ELF-1 (cell line): ENCODE measurements at regions not wholly inside any gene's neighbourhood (a gene's known extent, or its start where the extent isn't known, plus 50 kb on each side); places are given as distances from the start of the nearest gene placed in this dataset.

ENCODE experiments used
- DNase-seq: peaks from one replicate; pipeline ENCODE4 v3.0.0-alpha.2; 2016; ENCODE audit warnings: low read depth, low spot score

GRCh38 chr21:27219068-27219467 is 252.2 kb upstream of the ADAMTS5 start:
- no peak for DNase-seq

DNA sequence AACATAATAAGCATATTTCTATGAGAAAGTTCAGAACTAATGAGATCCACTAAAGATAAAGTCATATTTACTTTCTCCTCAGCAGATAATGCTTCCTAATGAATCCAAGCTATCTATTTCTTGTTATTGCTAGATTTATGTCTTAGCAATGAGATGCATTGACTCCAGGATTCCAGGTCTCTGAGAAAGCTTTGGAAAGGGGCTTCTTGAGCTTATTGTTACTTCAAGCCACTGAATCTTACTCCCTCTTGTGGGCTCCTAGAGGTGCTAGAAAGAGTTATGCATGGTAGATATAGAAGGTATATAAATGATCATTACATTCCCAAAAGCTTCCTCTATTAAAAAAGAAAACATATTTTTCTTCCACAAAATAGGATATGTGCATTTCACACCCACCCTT is 246.4 kb upstream of the ADAMTS5 start:
- no peak for DNase-seq

DNA sequence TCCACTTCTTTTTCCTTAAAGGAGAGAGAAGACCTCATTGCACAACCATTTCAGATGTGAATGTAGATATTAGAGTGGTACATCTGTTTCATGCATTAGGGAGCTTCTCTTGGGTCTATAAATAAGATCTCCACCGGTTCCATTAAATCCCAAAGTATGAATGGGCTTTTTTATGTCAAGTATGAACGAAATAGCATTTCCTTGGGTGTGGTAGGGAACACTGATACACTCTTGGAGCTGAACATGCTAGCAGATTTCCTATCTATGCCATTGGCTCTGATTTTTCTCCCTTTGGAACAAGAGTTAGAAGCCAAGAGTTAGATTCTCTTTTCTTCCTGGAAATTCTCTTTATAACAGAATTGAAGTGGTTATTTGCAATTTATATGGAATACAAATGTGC is 245.6 kb upstream of the ADAMTS5 start:
- DNase-seq = no peak

DNA sequence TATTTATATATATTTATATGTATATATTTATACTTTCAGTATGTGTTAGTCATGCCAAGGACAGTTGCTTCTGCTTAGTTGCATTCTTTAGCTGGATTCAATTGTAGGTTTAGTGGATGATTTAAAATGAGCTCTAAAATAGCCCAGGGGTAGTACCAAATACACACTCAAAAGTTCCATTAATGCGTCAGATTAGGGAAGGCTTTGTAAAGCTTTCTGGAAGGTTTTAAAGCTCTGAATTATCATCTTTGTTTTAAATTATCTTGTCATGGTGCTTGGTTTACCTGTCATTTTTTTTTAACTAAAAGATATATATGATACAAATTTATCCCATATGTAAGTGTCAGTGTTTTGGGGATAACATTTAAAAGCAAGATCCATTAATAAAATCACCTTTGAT is 242.7 kb upstream of the ADAMTS5 start:
- no peak for DNase-seq

GRCh38 chr21:27206368-27206982 is 239.6 kb upstream of the ADAMTS5 start:
- DNase-seq = peak; percentile 17

- DNase-seq = no peak
Measured at GRCh38 chr21:27202301-27202700, 235.4 kb upstream of the ADAMTS5 start.

- no peak for DNase-seq
Measured at GRCh38 chr21:27201197-27201596, 234.3 kb upstream of the ADAMTS5 start.

DNA sequence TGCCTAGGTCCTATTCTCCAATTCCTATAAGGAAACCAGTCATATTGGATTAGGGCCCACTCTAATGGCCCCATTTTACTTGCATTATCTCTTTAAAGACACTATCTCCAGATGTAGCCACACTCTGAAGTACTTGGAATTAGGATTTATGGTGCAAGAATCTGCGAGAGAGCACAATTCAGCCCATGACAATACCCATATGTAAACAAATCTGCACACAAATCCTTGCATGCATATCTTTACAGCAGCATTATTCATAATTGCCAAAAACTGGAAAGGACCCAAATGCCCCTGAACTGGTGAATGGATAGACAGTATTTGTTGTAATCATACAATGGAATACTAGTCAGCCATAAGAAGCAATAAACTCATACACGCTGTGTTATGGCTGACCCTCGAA is 229.8 kb upstream of the ADAMTS5 start:
- DNase-seq = no peak

DNA sequence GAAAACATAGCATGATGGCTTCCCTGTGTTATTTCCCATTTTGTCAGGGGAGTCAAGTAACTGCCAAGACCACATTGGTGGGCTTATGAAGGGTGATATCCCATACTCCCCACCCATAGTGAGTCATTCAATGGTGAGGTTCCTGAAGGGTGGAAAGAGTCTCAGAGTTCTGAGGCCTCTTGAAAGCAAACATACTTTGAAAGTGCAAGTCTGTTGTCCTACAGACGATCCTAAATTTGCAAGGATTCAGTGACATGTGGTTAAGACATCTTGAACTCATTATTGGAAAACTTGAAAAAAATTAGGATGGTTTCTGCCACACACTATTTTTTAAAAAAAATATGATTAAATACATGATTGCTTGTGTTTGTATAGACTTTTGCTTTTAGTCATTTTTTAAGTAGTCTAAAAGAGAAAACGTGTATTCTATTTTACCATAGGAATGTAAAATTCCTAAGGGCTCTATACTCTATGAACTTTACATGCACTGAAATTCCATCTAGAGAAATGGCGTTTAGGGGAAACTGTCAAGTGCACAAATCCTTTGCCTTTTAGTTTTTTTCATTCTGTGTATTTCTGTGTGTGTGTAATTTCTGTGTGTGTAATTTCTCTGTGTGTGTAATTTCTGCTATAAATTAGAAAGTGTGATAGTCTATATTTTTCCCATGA is 225.5 kb upstream of the ADAMTS5 start:
- DNase-seq = no peak

GRCh38 chr21:27190601-27191000 is 223.7 kb upstream of the ADAMTS5 start:
- DNase-seq = no peak

DNA sequence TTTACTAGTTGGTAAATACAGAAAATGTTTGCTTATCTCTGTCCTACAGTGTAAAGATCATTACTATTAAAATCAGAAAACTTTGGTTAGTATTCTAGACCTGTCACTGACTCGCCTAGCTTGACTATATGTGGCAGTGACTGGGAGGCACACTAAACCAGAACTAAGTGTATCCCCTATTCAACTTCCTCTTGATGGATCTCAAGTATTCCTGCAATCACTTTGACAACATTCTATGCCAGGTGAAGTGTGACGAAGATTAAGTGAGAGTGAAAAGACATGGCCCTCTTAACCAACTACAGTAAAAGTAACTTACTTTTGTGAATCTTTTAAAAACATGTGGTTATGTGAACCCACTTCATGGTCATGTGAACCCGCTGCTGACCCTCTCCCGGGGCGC is 223.0 kb upstream of the ADAMTS5 start:
- no peak for DNase-seq

DNA sequence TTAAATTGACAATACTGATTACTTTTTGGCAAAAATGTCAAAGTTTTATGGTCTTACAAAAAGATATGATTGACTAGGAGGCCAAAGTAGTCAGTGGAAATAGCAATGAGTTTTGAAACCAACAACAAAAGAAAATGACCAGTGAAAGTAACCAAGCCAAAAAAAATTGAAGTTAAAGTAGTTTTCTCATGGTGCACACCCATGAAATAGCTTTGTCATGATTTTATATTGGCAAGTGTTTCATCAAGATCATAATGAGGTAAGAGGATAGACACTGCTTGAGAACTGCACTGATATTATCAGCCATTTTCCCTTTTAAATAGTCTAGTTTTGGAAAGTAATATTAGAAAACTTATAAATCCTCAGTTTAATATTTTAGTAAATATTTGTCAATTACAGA is 206.2 kb upstream of the ADAMTS5 start:
- DNase-seq = no peak

DNA sequence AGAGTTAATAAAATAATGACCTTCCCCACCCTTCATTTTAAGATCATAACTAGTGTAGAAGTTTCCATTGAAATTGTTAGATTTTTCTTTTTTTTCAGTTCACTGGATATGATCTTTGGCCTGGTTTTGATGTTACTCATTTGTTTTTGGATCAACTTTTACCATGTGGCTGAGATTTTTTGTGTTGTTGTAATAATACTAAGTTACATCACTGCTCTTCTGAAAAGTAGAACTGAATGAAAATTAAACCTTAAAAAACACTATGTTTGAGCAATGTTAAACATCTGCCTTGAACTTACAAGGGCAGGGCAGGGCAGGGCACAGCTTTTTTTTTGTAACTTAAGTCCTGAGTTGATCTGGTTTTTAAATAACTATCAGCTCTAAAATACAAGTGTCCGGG is 204.8 kb upstream of the ADAMTS5 start:
- no peak for DNase-seq

GRCh38 chr21:27168084-27168483 is 201.2 kb upstream of the ADAMTS5 start:
- no peak for DNase-seq

DNA sequence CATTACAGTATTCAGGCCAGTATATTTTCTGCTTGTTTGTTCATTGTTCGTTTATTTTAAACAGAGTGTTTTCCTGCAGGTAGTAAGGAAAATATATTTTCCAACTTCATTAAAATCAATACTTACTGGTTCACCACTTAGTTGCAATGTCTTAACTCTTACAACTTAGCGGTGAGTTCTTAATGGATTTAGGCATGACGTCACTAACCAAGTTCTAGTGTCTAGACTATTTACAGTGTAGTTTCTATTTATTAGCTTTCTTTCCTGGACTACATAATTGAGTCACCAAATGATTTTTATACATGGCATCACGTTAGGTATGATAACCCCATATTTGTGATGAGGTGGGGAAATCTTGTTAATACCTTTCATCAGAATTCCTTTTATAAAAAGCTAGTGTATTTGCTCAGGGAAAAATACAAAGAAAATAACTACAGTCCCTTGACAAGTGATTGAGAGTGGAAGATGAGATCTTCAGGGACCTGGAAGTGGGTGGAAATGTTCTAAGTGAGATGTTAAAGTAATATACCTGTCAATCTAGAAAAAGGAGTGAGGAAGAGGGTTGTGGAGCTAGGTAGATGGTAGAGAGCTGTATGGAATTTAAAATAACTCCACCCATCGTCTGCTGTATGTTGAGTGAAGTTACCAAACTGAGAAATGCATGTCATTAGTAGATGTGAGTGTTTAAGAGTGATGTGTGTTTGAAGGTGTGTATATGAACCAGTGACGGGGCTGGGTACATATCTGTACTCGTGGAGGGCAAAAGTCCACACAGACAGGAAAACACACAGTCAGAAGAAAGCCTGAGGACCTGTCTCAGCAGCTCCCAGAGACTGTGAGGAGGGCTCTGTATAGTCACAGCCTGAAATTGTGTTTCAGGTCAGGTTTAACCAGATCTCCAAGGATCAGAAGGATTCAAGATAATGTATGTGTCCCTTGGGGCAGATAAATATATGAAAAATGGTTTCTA is 197.6 kb upstream of the ADAMTS5 start:
- no peak for DNase-seq

GRCh38 chr21:27158967-27159366 is 192.1 kb upstream of the ADAMTS5 start:
- DNase-seq = no peak

- DNase-seq = no peak
Measured at GRCh38 chr21:27157097-27157496, 190.2 kb upstream of the ADAMTS5 start.

- no peak for DNase-seq
Measured at GRCh38 chr21:27156666-27157065, 189.8 kb upstream of the ADAMTS5 start.

DNA sequence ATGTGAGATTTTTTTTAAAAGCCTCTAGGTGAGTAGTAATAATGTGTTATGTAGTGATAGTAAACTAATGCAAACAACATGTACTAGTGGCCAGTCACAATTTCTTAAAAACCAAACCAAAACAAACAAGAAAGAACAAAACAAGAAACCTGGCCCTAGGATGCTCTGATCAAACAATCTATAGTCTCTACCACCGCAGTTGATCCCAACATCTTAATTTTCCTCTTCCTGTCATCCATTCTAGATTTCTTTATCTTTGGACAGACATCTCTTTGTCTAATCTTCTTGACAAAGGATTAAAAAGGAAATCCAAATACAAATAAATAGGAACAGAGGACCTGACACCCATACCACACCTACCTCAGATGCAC is 188.2 kb upstream of the ADAMTS5 start:
- DNase-seq = no peak

DNA sequence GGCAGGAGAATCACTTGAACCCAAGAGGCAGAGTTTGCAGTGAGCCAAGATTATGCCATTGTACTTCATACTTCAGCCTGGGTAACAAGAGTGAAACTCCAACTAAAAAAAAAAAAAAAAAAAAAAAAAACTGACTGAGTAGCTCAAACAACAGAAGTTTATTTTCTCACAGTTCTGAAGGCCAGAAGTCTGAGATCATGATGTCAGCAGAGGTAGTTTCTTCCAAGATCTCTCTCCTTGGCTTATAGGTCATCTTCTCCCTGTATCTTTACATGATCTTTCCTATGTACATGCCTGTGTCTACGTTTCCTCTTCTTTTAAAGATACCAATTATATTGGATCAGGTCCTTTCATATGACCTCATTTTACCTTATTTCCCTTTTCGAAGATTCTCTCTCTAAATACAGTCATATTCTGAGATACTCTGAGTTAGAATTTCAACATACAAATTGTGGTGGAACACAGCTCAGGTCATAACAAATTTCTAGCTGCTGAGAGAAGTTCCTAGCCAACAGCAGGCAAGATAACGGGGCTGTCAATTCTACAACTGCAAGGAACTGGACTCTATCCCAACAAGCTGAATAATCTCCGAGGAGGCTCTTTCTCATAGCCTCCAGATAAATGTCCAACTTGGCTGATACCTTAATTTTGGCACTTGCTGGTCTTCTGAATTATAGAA is 187.7 kb upstream of the ADAMTS5 start:
- DNase-seq = no peak

DNA sequence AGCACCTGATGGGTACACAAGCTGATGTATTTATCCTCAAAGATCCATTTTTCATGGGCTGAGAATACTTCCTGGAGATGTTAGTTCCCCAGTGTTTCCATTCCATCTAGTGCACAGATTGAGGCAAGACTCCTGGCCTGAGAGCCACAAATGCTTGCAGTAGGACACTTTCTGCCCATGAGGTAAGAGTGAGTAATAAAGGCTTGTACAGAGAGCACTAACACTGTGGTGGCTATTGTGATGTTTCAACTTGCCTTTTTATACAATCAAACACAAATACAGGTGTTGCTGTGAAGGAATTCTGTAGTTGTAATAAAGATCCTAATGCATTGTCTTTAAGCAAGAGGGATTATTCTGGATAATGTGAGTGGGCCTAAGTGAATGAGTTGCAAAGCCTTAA is 186.1 kb upstream of the ADAMTS5 start:
- no peak for DNase-seq

GRCh38 chr21:27149034-27149433 is 182.1 kb upstream of the ADAMTS5 start:
- DNase-seq = no peak
